BJ (cell line): ENCODE measurements at regions not wholly inside any gene's neighbourhood (a gene's known extent, or its start where the extent isn't known, plus 50 kb on each side); places are given as distances from the start of the nearest gene placed in this dataset.

Source experiments
- CTCF ChIA-PET: fragments of 350-600 bp; formaldehyde crosslinking; extraction: SDS; loops from one replicate; lab custom pipeline; 2021; ENCODE audit warnings: antibody characterized with exemption, inconsistent platforms; lab: Yijun Ruan, JAX
- POLR2A ChIA-PET: fragments of 300-600 bp; sonication (Branson Sonifier 250); formaldehyde crosslinking; extraction: SDS; loops from one replicate; lab custom pipeline; 2021; ENCODE audit warnings: antibody characterized with exemption; lab: Charles Lee
- DNase-seq: peaks from one replicate; pipeline ENCODE4 v3.0.0-alpha.2; 2011; ENCODE audit warnings: low read depth
- H3K27me3 ChIP-seq: 2 replicates; pipeline ENCODE4 v1.6.0; 2011; ENCODE audit warnings: low read length; ENCODE audit not compliant: control insufficient read depth, insufficient read depth
- H3K36me3 ChIP-seq: 2 replicates; pipeline ENCODE4 v1.5.1; 2011; ENCODE audit warnings: low read length; ENCODE audit not compliant: control insufficient read depth, insufficient read depth
- H3K4me3 ChIP-seq: 2 replicates; pipeline ENCODE4 v1.5.1; 2011; ENCODE audit warnings: low read depth, mild to moderate bottlenecking, control low read depth, low read length
- CTCF ChIP-seq: IDR thresholded peaks from 2 replicates; pipeline ENCODE4 v1.5.1; 2011; ENCODE audit warnings: low read depth, mild to moderate bottlenecking, control low read depth, inconsistent platforms, low read length, moderate library complexity; ENCODE audit not compliant: insufficient read depth

- DNase-seq = no peak
- H3K36me3 ChIP-seq = no peaks in the 10 kb centered on the region
- POLR2A ChIA-PET = no interaction called here
- no peak overlapping the region for H3K4me3 ChIP-seq
- CTCF ChIA-PET = no interaction called here
- peaks cover 2% of the 10 kb centered on the region; the same call in 1 of the 2 replicates for H3K27me3 ChIP-seq
- TF ChIP-seq CTCF = no peak
Measured at GRCh38 chr13:110822669-110822945, 92.3 kb downstream of the ANKRD10 start.

- no peak overlapping the region for H3K4me3 ChIP-seq
- TF ChIP-seq CTCF = no peak
- POLR2A ChIA-PET = no interaction called here
- no peak for DNase-seq
- peaks cover 5% of the 10 kb centered on the region for H3K27me3 ChIP-seq
- CTCF ChIA-PET = no interaction called here
- no peaks in the 10 kb centered on the region for H3K36me3 ChIP-seq
Measured at GRCh38 chr13:110824702-110825300, 90.1 kb downstream of the ANKRD10 start.

GRCh38 chr13:110825516-110825915, 89.4 kb downstream of the ANKRD10 start:
- DNase-seq = no peak
- ChIA-PET CTCF (interaction anchor here (0.8 kb wide), 1 partner anchor 13 kb away, joined by 5 read pairs; no protein-coding TSS in a partner anchor), POLR2A (no interaction called here)

GRCh38 chr13:110826101-110826500, 88.8 kb downstream of the ANKRD10 start:
- CTCF ChIA-PET = interaction anchor here (0.8 kb wide), 1 partner anchor 14 kb away, joined by 5 read pairs; no protein-coding TSS in a partner anchor
- POLR2A ChIA-PET = no interaction called here
- DNase-seq = no peak
- peaks cover 5% of the 10 kb centered on the region for H3K27me3 ChIP-seq
- no peak overlapping the region for H3K4me3 ChIP-seq
- TF ChIP-seq CTCF = no peak
- H3K36me3 ChIP-seq = no peaks in the 10 kb centered on the region

More at GRCh38 chr13:110825516-110825915, 89.4 kb downstream of the ANKRD10 start:
- Histone ChIP-seq H3K4me3 (no peak overlapping the region), H3K27me3 (peaks cover 5% of the 10 kb centered on the region), H3K36me3 (no peaks in the 10 kb centered on the region)
- no peak for TF ChIP-seq CTCF

GRCh38 chr13:110826861-110827672, 87.8 kb downstream of the ANKRD10 start:
- peaks cover 5% of the 10 kb centered on the region for H3K27me3 ChIP-seq
- no peak for DNase-seq
- POLR2A ChIA-PET = no interaction called here
- no peaks in the 10 kb centered on the region for H3K36me3 ChIP-seq
- TF ChIP-seq CTCF = no peak
- CTCF ChIA-PET = no interaction called here
- H3K4me3 ChIP-seq = no peak overlapping the region
